Activated T-helper 1 cell treated with Interleukin-2 at 50 U/mL for 16 hours (primary cell): ENCODE measurements at regions not wholly inside any gene's neighbourhood (a gene's known extent, or its start where the extent isn't known, plus 50 kb on each side); places are given as distances from the start of the nearest gene placed in this dataset.
A peak's percentile ranks its signal among the peaks of the same experiment; 100 is the strongest.

Source experiments
- DNase-seq: peaks from one replicate; pipeline ENCODE4 v3.0.0-alpha.2; 2020; ENCODE audit warnings: low read depth

- DNase-seq, result no peak
Measured at GRCh38 chr7:131226514-131226865, 101.2 kb upstream of the MKLN1 start.

GRCh38 chr7:131231381-131232220 lies 96.1 kb upstream of the MKLN1 start:
- peak; percentile 31 for DNase-seq

DNA sequence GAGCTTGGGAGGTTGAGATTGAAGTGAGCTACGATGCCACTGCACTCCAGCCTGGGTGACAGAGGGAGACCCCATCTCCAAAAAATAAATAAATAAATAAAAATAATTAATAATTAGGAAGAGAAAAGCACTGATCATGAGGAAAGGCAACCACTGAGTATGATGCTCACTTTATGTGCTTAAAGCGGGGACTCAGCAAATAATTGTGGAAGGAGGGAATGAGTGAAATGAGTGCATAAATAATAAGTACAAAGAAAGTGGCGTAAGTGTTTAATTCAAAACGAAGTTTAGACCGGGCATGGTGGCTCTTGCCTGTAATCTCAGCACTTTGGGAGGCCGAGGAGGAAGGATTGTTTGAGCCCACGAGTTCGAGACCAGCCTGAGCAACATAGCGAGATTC lies 94.9 kb upstream of the MKLN1 start:
- DNase-seq, result no peak

GRCh38 chr7:131233193-131233592 lies 94.5 kb upstream of the MKLN1 start:
- DNase-seq, result no peak

GRCh38 chr7:131234719-131235488 lies 92.8 kb upstream of the MKLN1 start:
- DNase-seq, result no peak

- peak; percentile 58 for DNase-seq
Measured at GRCh38 chr7:131235489-131236317, 92.0 kb upstream of the MKLN1 start.

GRCh38 chr7:131236318-131236672 lies 91.4 kb upstream of the MKLN1 start:
- DNase-seq, result no peak

DNA sequence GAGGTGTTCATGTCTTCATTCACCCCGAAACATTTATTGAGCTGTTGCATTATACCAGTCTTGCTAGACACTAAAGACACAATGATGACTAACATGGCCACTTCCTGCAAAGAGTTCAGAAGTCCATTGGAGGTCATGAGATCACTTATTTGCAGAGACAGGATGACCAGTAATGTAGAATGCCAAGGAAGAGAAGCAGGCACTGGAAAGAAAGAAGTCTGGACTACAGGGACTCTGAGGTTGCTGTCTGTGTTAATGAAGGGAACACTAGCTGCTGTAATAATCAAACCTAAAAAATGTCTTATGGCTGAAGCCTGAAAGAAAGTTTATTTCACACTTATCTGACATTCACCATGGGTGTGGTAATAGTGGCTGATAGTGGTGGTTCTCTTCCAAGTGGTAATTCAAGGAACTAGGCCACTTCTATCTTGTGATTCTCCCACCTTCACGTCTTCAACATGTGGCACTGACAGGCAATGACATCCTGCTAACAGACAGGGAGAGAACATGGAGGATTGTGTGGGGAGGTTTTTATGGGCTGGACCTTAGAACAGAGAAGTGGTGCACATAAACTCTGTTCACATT lies 89.2 kb upstream of the MKLN1 start:
- DNase-seq, result no peak

GRCh38 chr7:131241386-131241785 lies 86.3 kb upstream of the MKLN1 start:
- no peak for DNase-seq

DNA sequence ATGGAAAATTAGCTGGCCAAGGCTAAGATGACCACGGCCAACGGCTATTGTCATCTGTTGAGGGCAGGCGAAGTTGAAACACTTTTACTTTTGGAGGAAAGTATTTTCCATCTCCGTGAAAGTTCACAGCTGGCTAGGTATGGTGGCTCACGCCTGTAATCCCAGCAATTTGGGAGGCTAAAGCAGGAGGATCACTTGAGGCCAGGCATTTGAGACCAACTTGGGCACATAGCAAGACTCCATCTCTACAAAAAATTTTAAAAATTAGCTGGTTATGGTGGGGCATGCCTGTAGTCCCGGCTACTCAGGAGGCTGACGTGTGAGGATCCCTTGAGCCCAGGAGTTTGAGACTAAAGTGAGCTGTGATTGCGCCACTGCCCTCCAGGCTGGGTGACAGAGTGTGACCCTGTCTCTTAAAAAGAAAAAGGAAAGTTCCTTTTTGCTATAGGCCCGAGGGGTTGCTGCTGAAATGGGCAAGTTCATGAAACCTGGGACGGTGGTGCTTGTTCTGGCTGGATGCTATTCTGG lies 85.5 kb upstream of the MKLN1 start:
- DNase-seq, result no peak

GRCh38 chr7:131244259-131244852 lies 83.3 kb upstream of the MKLN1 start:
- DNase-seq, result no peak

DNA sequence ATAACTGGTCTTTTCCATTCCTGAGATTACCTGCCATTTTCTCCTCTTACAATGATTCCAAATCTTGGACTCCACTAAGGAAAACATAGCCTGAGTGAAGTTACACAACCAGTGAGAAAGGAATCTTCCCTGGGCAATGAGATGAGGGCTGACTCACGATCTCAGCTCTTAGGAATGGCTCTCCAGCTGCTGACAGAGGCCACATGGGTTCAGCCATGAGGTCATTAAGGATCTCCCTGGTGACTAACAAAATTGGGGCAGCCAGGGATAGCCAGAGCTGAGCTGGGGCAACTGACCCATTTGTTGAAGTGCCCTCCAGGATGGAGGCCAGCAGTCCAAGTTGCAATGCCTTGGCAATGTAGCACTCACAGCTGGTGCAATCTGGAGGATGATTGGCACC lies 78.7 kb upstream of the MKLN1 start:
- no peak for DNase-seq

- DNase-seq, result no peak
Measured at GRCh38 chr7:131249483-131249882, 78.2 kb upstream of the MKLN1 start.

- no peak for DNase-seq
Measured at GRCh38 chr7:131250331-131250730, 77.3 kb upstream of the MKLN1 start.

DNA sequence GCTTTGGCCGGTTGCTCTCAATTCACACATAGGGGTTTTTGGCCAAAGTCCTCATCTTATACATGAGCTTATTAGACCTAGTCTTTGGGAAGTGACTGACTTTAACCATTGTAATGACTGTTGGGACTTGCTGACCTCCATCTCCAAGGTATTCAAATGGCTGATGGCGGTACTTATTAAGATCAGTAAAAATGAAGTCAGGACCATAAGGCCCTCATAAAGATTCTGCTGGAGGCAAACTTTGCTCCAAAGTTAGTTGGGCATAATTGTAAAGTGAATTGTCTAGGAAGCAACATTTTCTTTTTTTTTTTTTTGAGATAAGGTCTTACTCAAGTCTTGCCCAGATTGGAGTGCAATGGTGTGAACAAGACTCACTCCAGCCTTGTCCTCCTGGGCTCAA lies 76.3 kb upstream of the MKLN1 start:
- no peak for DNase-seq

- no peak for DNase-seq
Measured at GRCh38 chr7:131252976-131253375, 74.7 kb upstream of the MKLN1 start.

- no peak for DNase-seq
Measured at GRCh38 chr7:131254211-131254610, 73.5 kb upstream of the MKLN1 start.

GRCh38 chr7:131255242-131255641 lies 72.4 kb upstream of the MKLN1 start:
- DNase-seq, result no peak

DNA sequence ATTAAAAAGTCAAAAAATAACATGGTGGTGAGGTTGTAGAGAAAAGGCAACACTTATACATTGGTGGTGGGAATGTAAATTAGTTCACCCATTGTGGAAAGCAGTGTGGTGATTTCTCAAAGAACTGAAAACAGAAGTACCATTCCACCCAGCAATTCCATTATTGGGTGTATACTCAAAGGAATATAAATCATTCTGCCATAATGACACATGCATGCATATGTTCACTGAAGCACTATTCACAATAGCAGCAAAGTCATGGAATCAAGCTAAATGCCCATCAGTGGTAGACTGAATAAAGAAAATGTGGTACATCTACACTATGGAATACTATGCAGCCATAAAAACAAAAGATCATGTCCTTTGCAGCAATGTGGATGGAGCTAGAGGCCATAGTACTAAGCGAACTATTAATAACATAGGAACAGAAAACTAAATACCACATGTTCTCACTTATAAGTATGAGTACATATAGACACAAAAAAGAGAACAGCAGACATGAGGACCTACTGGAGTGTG lies 66.1 kb upstream of the MKLN1 start:
- DNase-seq, result no peak

GRCh38 chr7:131265227-131265626 lies 62.4 kb upstream of the MKLN1 start:
- no peak for DNase-seq

- no peak for DNase-seq
Measured at GRCh38 chr7:131267631-131268030, 60.0 kb upstream of the MKLN1 start.
